Thoracic aorta (tissue), 2 donors: ENCODE measurements at regions not wholly inside any gene's neighbourhood (a gene's known extent, or its start where the extent isn't known, plus 50 kb on each side); places are given as distances from the start of the nearest gene placed in this dataset.
"Not testable (repeated sequence)": the region's sequence is repeated elsewhere in the genome, so short reads cannot be mapped to it uniquely, and the experiment has no call there.

Source experiments
- ATAC-seq: fragments of 150-250 bp; one replicate; pipeline ENCODE4 v1.8.0; 2017; ENCODE audit warnings: low read depth; ENCODE audit not compliant: insufficient number of reproducible peaks, low FRiP score
- DNase-seq: peaks from one replicate; pipeline ENCODE4 v3.0.0-alpha.2; 2020; ENCODE audit warnings: low spot score
- H3K27ac ChIP-seq, 2 donors: fragments of 200-600 bp; sonication (generic); 1 replicate in 1 of 2; 2 replicates in 1 of 2; pipeline ENCODE4 v1.5.1; 2016; ENCODE audit warnings: mild to moderate bottlenecking in 2 of 2, moderate library complexity in 2 of 2
- H3K27me3 ChIP-seq: fragments of 200-600 bp; sonication (generic); replicated peaks from 2 replicates; pipeline ENCODE4 v1.6.0; 2016; ENCODE audit warnings: mild to moderate bottlenecking; ENCODE audit not compliant: insufficient read depth
- H3K36me3 ChIP-seq: fragments of 200-600 bp; sonication (generic); one replicate; pipeline ENCODE4 v1.5.1; 2016
- H3K4me1 ChIP-seq, 2 donors: fragments of 200-600 bp; sonication (generic); 1 replicate in 1 of 2; 2 replicates in 1 of 2; pipeline versions ENCODE4 v1.5.1 to v1.6.0; 2016; ENCODE audit warnings: low read depth in 2 of 2, mild to moderate bottlenecking in 1 of 2; ENCODE audit not compliant: control insufficient read depth in 1 of 2
- H3K4me3 ChIP-seq: fragments of 200-600 bp; sonication (generic); 2 replicates; pipeline ENCODE4 v1.5.1; 2016; ENCODE audit warnings: mild to moderate bottlenecking
- H3K9me3 ChIP-seq: fragments of 200-600 bp; sonication (generic); 2 replicates; pipeline ENCODE4 v1.5.1; 2016
- TF ChIP-seq, protein P1 (sequence below): fragments of 200-600 bp; sonication (generic); IDR thresholded peaks from one replicate; pipeline ENCODE4 v1.5.1; 2019; ENCODE audit warnings: antibody characterized with exemption

DNA sequence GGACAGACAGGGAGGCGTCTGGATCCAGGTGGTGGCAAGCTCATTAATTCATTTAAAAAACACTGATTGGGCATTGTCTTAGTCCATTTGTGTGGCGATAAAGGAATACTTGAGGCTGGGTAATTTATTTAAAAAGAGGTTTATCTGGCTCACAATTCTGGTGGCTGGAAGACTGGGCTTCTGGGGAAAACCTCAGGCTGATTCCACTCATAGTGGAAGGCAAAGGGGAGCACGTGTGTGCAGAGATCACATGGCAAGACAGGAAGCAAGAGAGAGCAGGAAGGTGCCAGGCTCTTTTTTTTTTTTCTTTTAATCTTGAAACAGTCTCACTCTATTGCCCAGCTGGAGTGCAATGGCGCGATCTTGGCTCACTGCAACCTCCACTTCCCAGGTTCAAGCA is 100.2 kb upstream of the METTL14 start:
- no peaks in the 10 kb centered on the region for H3K9me3 ChIP-seq
- no peaks in the 10 kb centered on the region for H3K36me3 ChIP-seq
- H3K4me3 ChIP-seq: no peak overlapping the region
- DNase-seq: no peak
- no peaks in the 10 kb centered on the region for H3K27me3 ChIP-seq
- TF ChIP-seq, protein P1, sequence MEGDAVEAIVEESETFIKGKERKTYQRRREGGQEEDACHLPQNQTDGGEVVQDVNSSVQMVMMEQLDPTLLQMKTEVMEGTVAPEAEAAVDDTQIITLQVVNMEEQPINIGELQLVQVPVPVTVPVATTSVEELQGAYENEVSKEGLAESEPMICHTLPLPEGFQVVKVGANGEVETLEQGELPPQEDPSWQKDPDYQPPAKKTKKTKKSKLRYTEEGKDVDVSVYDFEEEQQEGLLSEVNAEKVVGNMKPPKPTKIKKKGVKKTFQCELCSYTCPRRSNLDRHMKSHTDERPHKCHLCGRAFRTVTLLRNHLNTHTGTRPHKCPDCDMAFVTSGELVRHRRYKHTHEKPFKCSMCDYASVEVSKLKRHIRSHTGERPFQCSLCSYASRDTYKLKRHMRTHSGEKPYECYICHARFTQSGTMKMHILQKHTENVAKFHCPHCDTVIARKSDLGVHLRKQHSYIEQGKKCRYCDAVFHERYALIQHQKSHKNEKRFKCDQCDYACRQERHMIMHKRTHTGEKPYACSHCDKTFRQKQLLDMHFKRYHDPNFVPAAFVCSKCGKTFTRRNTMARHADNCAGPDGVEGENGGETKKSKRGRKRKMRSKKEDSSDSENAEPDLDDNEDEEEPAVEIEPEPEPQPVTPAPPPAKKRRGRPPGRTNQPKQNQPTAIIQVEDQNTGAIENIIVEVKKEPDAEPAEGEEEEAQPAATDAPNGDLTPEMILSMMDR: no peak
- no peaks in the 10 kb centered on the region for H3K4me1 ChIP-seq
- no peak for ATAC-seq
- H3K27ac ChIP-seq: no peak overlapping the region

DNA sequence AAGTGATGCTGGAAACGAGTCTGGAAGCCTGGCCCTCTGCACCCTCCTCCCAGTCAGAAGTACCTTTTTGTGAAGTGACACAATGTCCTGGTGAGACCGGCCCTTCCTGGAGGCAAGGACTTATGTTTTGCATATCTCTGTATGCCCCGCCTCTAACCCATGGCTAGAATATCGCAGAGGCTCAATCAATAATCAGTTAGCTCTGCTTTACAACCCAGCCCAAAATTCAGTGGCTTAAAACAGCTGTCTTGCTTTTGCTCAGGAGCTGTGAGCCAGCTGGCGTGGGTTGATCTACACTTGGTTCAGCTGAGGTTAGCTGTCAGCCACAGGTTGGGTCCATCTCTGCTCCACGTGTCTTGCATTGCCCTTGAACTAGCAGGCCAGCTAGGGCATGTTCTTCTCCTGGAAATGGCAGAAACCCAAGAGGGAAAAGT is 98.8 kb upstream of the METTL14 start:
- TF ChIP-seq, protein P1: no peak
- Histone ChIP-seq H3K4me3 (no peak overlapping the region), H3K27me3 (no peaks in the 10 kb centered on the region), H3K27ac (no peak overlapping the region), H3K36me3 (no peaks in the 10 kb centered on the region), H3K9me3 (no peaks in the 10 kb centered on the region), H3K4me1 (no peaks in the 10 kb centered on the region)
- ATAC-seq (no peak), DNase-seq (no peak)

DNA sequence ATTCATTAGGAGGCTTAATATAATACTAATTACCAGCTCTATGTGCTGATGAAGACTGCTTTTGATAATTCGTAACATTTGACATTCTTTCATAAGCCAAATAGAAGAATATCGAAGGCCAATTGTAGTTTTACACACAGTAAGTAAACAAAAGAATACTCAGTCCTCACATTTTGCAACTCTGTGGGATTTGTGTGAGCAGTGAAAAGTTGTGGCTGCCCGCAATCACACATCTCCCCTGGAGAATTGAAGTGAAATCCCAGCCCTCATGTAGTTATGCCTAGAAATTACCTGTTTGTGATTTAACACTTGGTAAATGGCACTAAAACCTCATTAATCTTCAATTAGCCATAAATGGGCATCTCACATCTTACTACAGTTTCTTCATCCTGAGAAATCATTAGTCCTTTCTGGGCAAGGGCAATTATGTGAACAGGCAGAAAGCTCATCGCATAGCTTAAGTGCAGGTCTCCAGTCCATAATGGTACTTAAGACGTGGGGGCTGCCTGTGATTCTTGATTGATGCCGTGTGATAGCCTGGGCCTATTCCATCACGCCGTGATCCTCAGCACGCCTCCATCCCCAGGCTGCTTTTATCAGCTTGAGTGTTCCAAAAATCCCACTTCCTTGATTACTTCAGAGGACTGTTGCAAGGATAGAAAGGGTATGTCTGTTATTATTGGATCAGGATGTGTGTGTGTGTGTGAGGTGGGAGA is 97.9 kb upstream of the METTL14 start:
- Histone ChIP-seq H3K27ac (no peak overlapping the region), H3K4me3 (no peak overlapping the region), H3K36me3 (no peaks in the 10 kb centered on the region), H3K27me3 (no peaks in the 10 kb centered on the region), H3K9me3 (no peaks in the 10 kb centered on the region), H3K4me1 (no peaks in the 10 kb centered on the region)
- TF ChIP-seq, protein P1: no peak
- ATAC-seq (no peak), DNase-seq (no peak)

DNA sequence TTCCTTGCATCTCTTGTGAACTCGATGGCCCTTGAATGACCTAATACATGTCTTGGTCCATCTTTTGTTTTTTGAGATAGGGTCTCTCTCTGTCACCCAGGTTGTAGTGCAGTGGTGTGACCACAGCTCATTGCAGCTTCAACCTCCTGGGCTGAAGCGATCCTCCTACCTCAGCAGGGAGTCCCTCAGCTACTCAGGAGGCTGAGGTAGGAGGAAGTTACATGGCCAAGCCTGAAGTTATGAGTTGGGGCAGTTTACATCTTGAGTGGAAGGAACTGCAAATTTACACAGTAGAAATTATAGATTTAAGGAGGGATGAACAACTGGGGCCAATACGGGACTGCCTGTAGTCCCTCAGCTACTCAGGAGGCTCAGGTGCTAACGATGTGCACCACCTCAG is 97.2 kb upstream of the METTL14 start:
- Histone ChIP-seq H3K27me3 (no peaks in the 10 kb centered on the region), H3K4me1 (no peaks in the 10 kb centered on the region), H3K27ac (no peak overlapping the region), H3K36me3 (no peaks in the 10 kb centered on the region), H3K9me3 (no peaks in the 10 kb centered on the region), H3K4me3 (no peak overlapping the region)
- no peak for ATAC-seq
- TF ChIP-seq, protein P1: no peak
- no peak for DNase-seq

DNA sequence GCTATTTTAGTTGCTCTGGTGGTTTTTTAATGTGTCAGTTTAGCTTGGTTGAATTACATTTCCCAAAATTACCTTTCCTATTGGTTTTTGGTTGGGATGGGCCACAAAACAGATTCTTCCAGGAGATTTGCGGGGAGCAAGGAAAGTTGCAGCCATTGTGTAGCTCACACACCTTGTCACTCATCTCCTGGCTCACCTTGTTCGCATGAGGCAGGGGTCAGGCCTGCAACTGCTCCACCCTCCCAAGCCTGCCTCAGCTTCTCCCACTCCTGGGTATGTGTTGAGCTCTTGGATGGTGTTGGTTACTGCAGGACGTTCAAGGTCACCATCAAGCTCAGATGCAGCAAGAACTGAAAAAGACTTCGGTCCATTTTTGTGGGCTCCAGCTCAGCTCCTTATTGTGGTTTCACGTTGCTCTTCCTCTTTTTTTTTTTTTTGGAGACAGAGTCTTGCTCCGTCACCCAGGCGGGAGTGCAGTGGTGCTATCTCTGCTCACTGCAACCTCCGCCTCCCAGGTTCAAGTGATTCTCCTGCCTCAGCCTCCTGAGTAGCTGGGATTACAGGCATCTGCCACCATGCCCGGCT is 95.6 kb upstream of the METTL14 start:
- no peaks in the 10 kb centered on the region for H3K4me1 ChIP-seq
- H3K4me3 ChIP-seq: no peak overlapping the region
- TF ChIP-seq, protein P1: no peak
- DNase-seq (no peak), ATAC-seq (no peak)
- H3K36me3 ChIP-seq: no peaks in the 10 kb centered on the region
- no peaks in the 10 kb centered on the region for H3K9me3 ChIP-seq
- H3K27ac ChIP-seq: no peak overlapping the region
- H3K27me3 ChIP-seq: no peaks in the 10 kb centered on the region

DNA sequence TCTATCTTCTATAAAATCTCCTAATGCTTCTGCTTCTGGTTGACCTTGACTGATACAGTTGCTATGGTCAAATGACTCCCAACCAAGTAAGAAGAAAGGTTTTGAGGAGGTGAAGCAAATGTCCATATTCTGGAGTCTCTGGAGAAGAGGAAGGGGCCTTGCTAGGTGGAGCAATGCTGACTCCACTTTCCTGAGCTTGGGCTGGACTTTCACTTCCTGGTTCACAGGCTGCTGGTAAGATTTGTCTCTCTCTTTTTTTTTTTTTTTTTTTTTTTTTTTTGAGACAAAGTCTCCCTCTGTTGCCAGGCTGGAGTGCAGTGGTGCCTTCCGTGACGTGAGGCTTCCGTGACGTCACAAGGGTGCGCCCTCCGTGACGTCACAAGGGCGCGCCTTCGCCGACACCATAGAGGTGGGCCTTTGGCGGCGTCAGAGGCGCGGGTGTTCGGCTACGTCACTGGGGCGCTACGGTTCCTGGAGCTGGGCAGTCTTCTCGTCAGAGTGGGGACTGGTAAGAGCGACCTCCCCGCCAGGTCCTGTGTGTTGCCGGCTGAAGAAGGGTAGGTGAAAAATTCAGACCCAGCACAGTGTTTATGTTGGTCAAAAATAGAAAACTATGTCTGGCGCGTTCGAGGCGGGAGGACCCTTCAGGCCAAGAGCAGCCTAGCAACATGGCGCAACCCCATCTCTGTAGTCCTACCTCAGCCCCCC is 93.7 kb upstream of the METTL14 start:
- DNase-seq: peak; percentile 52
- Histone ChIP-seq H3K27ac (peak overlapping the region; percentile 60 to 78), H3K4me3 (peak overlapping the region; percentile 74)
- H3K36me3 ChIP-seq, H3K9me3 ChIP-seq, H3K27me3 ChIP-seq, H3K4me1 ChIP-seq: not testable (repeated sequence)
- peak; percentile 97 for ATAC-seq

DNA sequence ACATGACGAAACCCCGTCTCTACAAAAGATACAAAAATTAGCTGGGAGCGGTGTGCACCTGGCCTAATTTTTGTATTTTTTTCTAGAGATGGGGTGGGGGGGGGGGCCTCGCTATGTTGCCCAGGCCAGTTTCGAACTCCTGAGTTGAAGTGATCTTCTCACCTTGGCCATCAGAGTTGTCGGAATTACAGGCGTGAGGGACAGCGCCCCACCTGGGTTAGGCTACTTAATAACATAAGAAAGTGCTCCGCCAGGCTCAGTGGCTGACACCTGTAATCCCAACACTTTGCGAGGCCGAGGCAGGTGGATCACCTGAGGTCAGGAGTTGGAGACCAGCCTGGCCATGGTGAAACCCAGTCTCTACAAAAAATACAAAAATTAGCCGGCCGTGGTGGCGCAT is 92.9 kb upstream of the METTL14 start:
- not testable (repeated sequence) for DNase-seq, H3K27me3 ChIP-seq, H3K36me3 ChIP-seq, H3K4me1 ChIP-seq, ATAC-seq, H3K9me3 ChIP-seq
- H3K27ac ChIP-seq: peak overlapping the region; percentile 60 to 78
- peak overlapping the region; percentile 74 for H3K4me3 ChIP-seq
